Subcutaneous abdominal adipose tissue (tissue), 5 donors: ENCODE measurements at regions not wholly inside any gene's neighbourhood (a gene's known extent, or its start where the extent isn't known, plus 50 kb on each side); places are given as distances from the start of the nearest gene placed in this dataset.

Source experiments
- H3K27ac ChIP-seq: one replicate; pipeline ENCODE4 v1.7.0; 2013; ENCODE audit warnings: low read depth, mild to moderate bottlenecking, inconsistent platforms, low read length, moderate library complexity
- H3K27me3 ChIP-seq, 5 donors: one replicate each; pipeline ENCODE4 v1.7.0; 2013; ENCODE audit warnings: low read length in 5 of 5, inconsistent platforms in 1 of 5; ENCODE audit not compliant: control insufficient read depth in 5 of 5, insufficient read depth in 4 of 5
- H3K36me3 ChIP-seq, 5 donors: one replicate each; pipeline ENCODE4 v1.7.0; 2013; ENCODE audit warnings: low read length in 5 of 5; ENCODE audit not compliant: control insufficient read depth in 5 of 5, insufficient read depth in 5 of 5
- H3K4me1 ChIP-seq, 5 donors: one replicate each; pipeline ENCODE4 v1.7.0; 2013; ENCODE audit warnings: low read length in 5 of 5, mild to moderate bottlenecking in 3 of 5, moderate library complexity in 1 of 5; ENCODE audit not compliant: control insufficient read depth in 5 of 5, insufficient read depth in 5 of 5
- H3K4me3 ChIP-seq, 5 donors: one replicate each; pipeline ENCODE4 v1.7.0; 2013; ENCODE audit warnings: low read length in 5 of 5, low read depth in 1 of 5
- H3K9ac ChIP-seq, 5 donors: one replicate each; pipeline ENCODE4 v1.7.0; 2013; ENCODE audit warnings: low read length in 5 of 5, mild to moderate bottlenecking in 4 of 5, moderate library complexity in 3 of 5
- H3K9me3 ChIP-seq, 5 donors: one replicate each; pipeline ENCODE4 v1.7.0; 2013; ENCODE audit warnings: low read length in 5 of 5; ENCODE audit not compliant: control insufficient read depth in 5 of 5
- donor health status: healthy.
- donor health status: healthy.
- donor health status: healthy.
- donor health status: healthy.
- donor health status: healthy.

GRCh38 chr5:143547342-143547741 is 143.9 kb upstream of the NR3C1 start:
- Histone ChIP-seq H3K27me3 (no peaks in the 10 kb centered on the region), H3K9ac (no peak overlapping the region), H3K4me1 (peaks cover 0 to 9% (median 0%) of the 10 kb centered on the region in 5 donors), H3K36me3 (no peaks in the 10 kb centered on the region), H3K27ac (no peak overlapping the region), H3K9me3 (peaks cover 0 to 5% (median 0%) of the 10 kb centered on the region in 5 donors), H3K4me3 (no peak overlapping the region)

- Histone ChIP-seq H3K36me3 (no peaks in the 10 kb centered on the region), H3K9me3 (peaks cover 0 to 5% (median 0%) of the 10 kb centered on the region in 5 donors), H3K27ac (no peak overlapping the region), H3K9ac (no peak overlapping the region), H3K4me3 (no peak overlapping the region), H3K4me1 (peaks cover 0 to 9% (median 0%) of the 10 kb centered on the region in 5 donors), H3K27me3 (no peaks in the 10 kb centered on the region)
Observed at GRCh38 chr5:143546394-143546793, 142.9 kb upstream of the NR3C1 start.

GRCh38 chr5:143544606-143545005 is 141.1 kb upstream of the NR3C1 start:
- Histone ChIP-seq H3K4me1 (peaks cover 0 to 9% (median 0%) of the 10 kb centered on the region in 5 donors), H3K9ac (no peak overlapping the region)

GRCh38 chr5:143543358-143544255 is 140.1 kb upstream of the NR3C1 start:
- Histone ChIP-seq H3K27ac (no peak overlapping the region), H3K27me3 (no peaks in the 10 kb centered on the region), H3K4me3 (no peak overlapping the region), H3K4me1 (peaks cover 0 to 9% (median 0%) of the 10 kb centered on the region in 5 donors), H3K9ac (no peak overlapping the region), H3K36me3 (no peaks in the 10 kb centered on the region), H3K9me3 (peaks cover 0 to 9% (median 3%) of the 10 kb centered on the region in 5 donors)

More at GRCh38 chr5:143544606-143545005, 141.1 kb upstream of the NR3C1 start:
- no peak overlapping the region for H3K27ac ChIP-seq
- no peaks in the 10 kb centered on the region for H3K27me3 ChIP-seq
- no peaks in the 10 kb centered on the region for H3K36me3 ChIP-seq
- H3K4me3 ChIP-seq = no peak overlapping the region
- H3K9me3 ChIP-seq = peaks cover 0 to 5% (median 3%) of the 10 kb centered on the region in 5 donors

- Histone ChIP-seq H3K4me3 (no peak overlapping the region), H3K27ac (no peak overlapping the region), H3K9me3 (peaks cover 0 to 9% (median 3%) of the 10 kb centered on the region in 5 donors), H3K4me1 (peaks cover 0 to 9% (median 0%) of the 10 kb centered on the region in 5 donors), H3K36me3 (no peaks in the 10 kb centered on the region), H3K27me3 (no peaks in the 10 kb centered on the region), H3K9ac (no peak overlapping the region)
Observed at GRCh38 chr5:143542798-143543144, 139.3 kb upstream of the NR3C1 start.

- H3K4me1 ChIP-seq = peaks cover 0 to 9% (median 0%) of the 10 kb centered on the region in 5 donors
- H3K27ac ChIP-seq = no peak overlapping the region
- H3K9me3 ChIP-seq = peaks cover 0 to 8% (median 2%) of the 10 kb centered on the region in 5 donors
- no peak overlapping the region for H3K9ac ChIP-seq
- no peak overlapping the region for H3K4me3 ChIP-seq
- H3K36me3 ChIP-seq = no peaks in the 10 kb centered on the region
- no peaks in the 10 kb centered on the region for H3K27me3 ChIP-seq
Observed at GRCh38 chr5:143541943-143542797, 138.7 kb upstream of the NR3C1 start.

GRCh38 chr5:143539742-143540141 is 136.3 kb upstream of the NR3C1 start:
- peaks cover 0 to 13% (median 5%) of the 10 kb centered on the region in 5 donors for H3K4me1 ChIP-seq
- no peak overlapping the region for H3K9ac ChIP-seq
- H3K27me3 ChIP-seq = no peaks in the 10 kb centered on the region
- H3K4me3 ChIP-seq = no peak overlapping the region
- no peak overlapping the region for H3K27ac ChIP-seq
- peaks cover 0 to 8% (median 0%) of the 10 kb centered on the region in 5 donors for H3K9me3 ChIP-seq
- H3K36me3 ChIP-seq = no peaks in the 10 kb centered on the region

- Histone ChIP-seq H3K9me3 (peaks cover 0 to 8% (median 0%) of the 10 kb centered on the region in 5 donors), H3K4me3 (no peak overlapping the region), H3K27me3 (no peaks in the 10 kb centered on the region), H3K9ac (no peak overlapping the region), H3K27ac (no peak overlapping the region), H3K4me1 (peaks cover 0 to 6% (median 4%) of the 10 kb centered on the region in 5 donors), H3K36me3 (no peaks in the 10 kb centered on the region)
Observed at GRCh38 chr5:143537056-143537455, 133.6 kb upstream of the NR3C1 start.

- no peaks in the 10 kb centered on the region for H3K36me3 ChIP-seq
- H3K4me3 ChIP-seq = no peak overlapping the region
- no peaks in the 10 kb centered on the region for H3K27me3 ChIP-seq
- no peak overlapping the region for H3K27ac ChIP-seq
- H3K4me1 ChIP-seq = peaks cover 0 to 6% (median 4%) of the 10 kb centered on the region in 5 donors
- H3K9ac ChIP-seq = no peak overlapping the region
- H3K9me3 ChIP-seq = peaks cover 0 to 8% (median 0%) of the 10 kb centered on the region in 5 donors
Observed at GRCh38 chr5:143536364-143536763, 132.9 kb upstream of the NR3C1 start.
